Activated T-cell treated with anti-CD3 and anti-CD28 coated beads, Interleukin-2, amount 50 U/mL, for 1 hour (primary cell): ENCODE measurements at regions not wholly inside any gene's neighbourhood (a gene's known extent, or its start where the extent isn't known, plus 50 kb on each side); places are given as distances from the start of the nearest gene placed in this dataset.

Experiments used
- DNase-seq: peaks from one replicate; pipeline ENCODE4 v3.0.0-alpha.2; 2020

DNA sequence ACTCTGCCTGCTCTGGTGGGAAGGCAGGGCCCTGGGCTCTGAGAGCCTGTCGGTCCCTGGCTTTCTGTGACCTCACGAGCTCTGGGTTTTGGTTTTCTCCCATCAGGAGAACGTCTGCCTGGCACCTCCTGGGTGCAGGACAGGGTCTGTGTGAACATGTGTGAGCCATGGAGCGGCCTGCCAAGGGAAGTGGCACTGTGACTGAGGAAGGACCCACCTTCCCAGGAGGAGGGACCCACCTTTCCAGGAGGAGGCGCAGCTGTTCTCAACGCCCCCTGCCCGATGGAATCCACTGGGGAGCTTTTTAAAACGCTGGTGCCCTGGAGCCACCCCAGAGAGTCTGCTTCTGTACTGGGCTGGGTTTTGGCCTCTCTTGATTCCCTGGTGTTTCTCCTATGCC, 168.7 kb downstream of the GLI2 start:
- DNase-seq, result no peak

GRCh38 chr2:120904830-120905234, 169.2 kb downstream of the GLI2 start:
- no peak for DNase-seq

- no peak for DNase-seq
Observed at GRCh38 chr2:120905298-120905697, 169.6 kb downstream of the GLI2 start.

DNA sequence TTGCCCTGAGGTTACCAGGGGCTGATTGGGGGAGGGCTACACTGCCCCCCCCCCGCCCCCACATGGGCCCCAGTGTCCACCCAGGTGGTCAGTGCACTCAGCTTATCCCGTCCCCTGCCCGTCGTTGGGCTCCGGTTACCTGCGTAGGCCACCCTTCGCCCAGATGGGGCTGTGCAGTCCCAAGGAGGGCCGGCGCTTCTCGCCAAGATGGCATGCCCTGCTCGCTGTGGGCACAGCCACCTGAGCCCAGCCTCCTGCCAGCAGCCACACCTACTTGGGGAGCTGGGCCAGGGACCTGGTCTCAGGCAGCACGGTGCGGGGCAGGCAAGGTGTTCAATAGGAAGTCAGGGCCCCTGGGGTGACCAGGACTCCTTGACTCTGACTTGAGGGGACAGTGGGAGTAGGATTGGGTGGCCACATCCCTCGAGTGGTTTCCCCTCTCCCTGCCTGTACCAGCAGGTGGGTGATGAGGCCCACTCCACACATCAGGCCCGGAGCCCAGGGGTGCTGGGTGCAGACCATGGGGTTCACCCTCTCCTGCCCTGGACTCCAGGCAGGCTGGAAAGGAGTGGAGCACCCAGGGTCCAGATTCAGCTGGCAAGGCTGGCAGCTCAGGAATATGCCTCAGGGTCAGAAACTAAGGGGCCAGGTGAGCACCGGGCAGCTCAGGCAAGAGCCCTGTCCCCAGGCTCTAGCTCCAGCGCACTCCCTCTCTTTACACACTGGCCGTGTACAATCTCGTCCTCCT, 170.3 kb downstream of the GLI2 start:
- no peak for DNase-seq

GRCh38 chr2:120906914-120907313, 171.2 kb downstream of the GLI2 start:
- no peak for DNase-seq

- DNase-seq, result no peak
Observed at GRCh38 chr2:120907822-120908221, 172.2 kb downstream of the GLI2 start.

DNA sequence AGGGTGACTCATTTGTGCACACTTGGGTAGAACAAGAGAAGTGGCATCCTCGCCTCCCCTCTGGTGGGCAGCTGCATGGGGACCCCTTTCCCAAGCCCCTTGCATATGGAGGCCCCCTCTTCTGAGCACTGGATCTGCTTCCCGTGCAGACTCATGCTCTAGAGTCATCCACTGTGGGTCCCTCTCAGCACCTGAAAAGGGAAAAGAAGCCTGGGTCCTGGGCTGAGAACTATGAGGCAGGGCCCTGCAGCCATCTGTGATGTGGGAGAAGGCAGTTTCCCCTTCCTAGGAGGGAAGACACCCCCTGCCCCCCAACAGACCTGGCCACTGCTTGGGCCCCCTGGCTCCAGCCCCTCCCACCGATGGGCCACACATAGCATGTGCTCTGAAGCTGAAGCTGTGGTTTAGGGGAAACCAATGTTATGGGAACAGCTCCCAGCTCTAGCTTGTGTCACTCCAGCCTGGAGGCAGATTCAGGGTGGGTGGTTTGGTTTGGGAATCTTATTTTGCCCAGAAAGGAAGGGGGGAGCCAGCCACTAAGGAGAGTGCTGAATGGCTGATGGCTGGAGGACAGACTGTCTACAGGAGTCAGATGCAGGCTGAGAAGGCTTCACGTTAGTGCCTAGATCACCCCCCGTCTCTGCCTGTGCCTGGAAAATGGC, 172.8 kb downstream of the GLI2 start:
- no peak for DNase-seq

DNA sequence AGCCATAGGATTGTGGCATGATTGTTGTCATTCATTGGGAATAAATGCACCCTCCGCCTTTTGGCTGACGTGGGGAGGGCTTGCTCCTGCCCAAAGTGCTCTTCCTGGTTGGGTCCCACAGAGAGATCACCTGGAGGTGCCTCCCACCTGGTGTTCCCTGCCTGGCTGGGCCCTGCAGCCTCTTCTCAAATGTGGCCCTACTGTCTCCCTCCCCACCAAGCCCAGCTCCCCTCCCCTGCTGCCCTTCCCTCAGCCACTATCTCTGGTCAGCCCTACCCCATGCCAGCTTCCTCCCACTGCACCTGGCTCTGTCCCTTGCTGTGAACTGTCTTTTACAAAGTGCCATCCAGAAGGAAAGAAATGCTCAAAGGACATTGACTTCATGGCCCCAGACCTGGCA, 173.4 kb downstream of the GLI2 start:
- no peak for DNase-seq

DNA sequence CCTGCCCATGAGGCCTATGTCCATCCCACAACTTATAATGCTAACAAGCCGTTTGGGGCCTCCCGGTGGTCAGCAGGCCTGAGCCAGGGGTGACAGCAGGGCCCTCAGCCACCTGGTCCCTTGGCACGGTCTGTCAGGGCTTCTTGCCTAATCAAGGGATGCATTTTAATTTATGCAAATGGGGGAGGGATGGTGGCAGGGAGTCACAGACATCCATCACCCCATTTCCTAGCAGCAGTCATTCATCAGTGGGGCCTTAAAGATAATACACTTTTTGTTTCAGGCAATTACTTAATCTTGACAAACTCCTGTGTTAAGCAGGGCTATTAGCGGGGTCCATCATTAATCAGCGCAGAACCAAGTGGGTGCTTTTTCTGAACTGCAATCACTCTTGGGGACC, 174.5 kb downstream of the GLI2 start:
- no peak for DNase-seq

GRCh38 chr2:120910956-120911951, 175.6 kb downstream of the GLI2 start:
- DNase-seq, result no peak

DNA sequence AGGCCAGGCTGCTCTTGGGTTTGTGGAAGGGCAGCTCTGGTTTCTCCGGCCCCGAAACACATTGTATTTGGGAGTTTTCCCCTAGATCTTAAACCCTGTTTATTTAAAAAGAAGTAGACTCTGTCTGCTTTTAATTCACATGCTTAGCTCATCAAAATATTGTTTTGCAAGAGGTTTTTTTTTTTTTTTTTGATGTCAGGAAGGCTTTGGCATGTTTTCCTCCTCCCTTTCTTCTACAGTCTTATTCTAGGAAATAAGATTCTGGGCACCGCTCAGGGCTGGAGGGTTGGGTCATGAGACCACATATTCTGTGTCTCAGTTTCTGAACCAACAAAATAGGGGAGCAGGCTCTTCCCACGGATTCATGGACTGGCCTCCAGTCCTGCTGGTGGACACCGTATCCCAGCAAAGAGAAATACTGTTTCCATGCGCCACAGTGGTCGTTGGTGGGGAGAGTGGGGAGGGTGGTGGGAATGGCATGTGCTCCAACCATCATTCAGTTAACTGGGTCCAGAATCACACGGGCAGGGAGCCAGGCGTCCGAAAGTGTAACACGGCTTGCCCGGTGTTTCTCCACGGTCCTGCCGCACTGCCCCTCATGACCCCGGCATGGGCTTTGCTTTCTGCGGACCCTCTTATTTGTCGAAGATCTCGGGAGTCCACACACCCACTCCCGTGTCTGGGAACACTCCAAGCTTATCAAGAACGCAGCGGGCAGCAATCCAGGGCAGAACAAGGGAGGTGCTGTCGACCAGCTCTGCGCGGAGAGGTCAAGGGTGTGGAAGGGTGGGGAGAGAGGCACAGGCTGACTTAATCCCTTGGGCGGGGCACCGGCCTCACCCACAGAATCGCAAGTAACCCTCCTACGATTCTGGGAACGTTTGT, 176.7 kb downstream of the GLI2 start:
- DNase-seq, result no peak

GRCh38 chr2:120913972-120914838, 178.5 kb downstream of the GLI2 start:
- no peak for DNase-seq

- DNase-seq, result no peak
Observed at GRCh38 chr2:120914839-120915521, 179.3 kb downstream of the GLI2 start.

GRCh38 chr2:120915670-120916069, 180.0 kb downstream of the GLI2 start:
- no peak for DNase-seq

- no peak for DNase-seq
Observed at GRCh38 chr2:120916446-120916845, 180.8 kb downstream of the GLI2 start.

DNA sequence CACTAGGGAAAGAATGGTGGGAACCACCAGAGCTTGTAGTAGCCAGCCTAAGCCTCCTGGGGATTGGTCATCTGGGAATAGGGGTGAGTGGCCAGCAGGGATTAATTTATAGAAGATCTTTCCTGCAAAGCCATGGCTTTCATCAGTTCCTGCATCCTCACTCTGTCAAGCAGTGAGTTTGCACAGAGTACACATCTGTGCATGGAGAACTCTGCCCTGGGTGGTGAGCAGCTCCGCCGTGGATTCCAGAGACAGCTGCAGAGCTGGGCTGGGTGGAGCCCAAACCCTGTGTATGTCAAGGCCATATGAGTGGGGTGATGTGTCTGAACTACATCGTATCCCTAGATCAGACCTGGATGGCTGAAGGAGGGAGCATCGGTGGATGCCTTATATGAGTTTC, 182.2 kb downstream of the GLI2 start:
- no peak for DNase-seq

GRCh38 chr2:120919216-120919615, 183.5 kb downstream of the GLI2 start:
- DNase-seq, result no peak

GRCh38 chr2:120919771-120920453, 184.2 kb downstream of the GLI2 start:
- DNase-seq, result no peak

GRCh38 chr2:120920454-120921148, 184.9 kb downstream of the GLI2 start:
- no peak for DNase-seq

DNA sequence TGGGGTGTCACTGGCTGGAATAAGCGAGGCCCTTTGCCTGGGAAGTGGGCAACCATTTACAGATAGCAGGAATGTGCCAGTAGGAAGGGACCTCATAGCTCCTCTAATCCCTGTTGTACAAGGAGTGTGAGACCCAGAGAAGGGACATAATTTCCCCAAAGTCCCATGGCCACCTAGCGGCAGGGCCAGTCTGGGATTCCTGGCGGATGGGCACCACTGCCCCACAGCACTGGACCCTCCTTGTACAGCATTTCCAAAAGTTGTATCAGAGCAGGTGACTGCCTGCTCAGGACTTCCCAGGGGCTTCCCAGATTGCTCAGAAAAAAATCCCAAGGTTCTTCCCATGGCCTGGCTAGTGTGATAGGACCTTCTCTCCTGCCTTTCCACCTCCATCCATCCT, 185.8 kb downstream of the GLI2 start:
- no peak for DNase-seq
